Type B pancreatic cell (in vitro differentiated cells): ENCODE measurements at regions not wholly inside any gene's neighbourhood (a gene's known extent, or its start where the extent isn't known, plus 50 kb on each side); places are given as distances from the start of the nearest gene placed in this dataset.

Source experiments
- DNase-seq: peaks from one replicate; pipeline ENCODE4 v3.0.0; 2021; ENCODE audit warnings: mixed read lengths; ENCODE audit not compliant: unreplicated experiment; ENCODE audit errors: extremely low spot score
- H3K27ac Mint-ChIP-seq: 2 replicates; pipeline ENCODE4 v1.8.0; 2021; ENCODE audit warnings: mild to moderate bottlenecking, mixed read lengths
- H3K27me3 Mint-ChIP-seq: 2 replicates; pipeline ENCODE4 v1.8.0; 2021; ENCODE audit warnings: mixed read lengths
- H3K36me3 Mint-ChIP-seq: 2 replicates; pipeline ENCODE4 v1.8.0; 2021; ENCODE audit warnings: mixed read lengths
- H3K4me1 Mint-ChIP-seq: one replicate; pipeline ENCODE4 v1.8.0; 2021; ENCODE audit warnings: mixed read lengths; ENCODE audit not compliant: unreplicated experiment
- H3K4me3 Mint-ChIP-seq: 2 replicates; pipeline ENCODE4 v1.8.0; 2021; ENCODE audit warnings: mild to moderate bottlenecking, mixed read lengths
- H3K9me3 Mint-ChIP-seq: 2 replicates; pipeline ENCODE4 v1.8.0; 2021; ENCODE audit warnings: mixed read lengths
- TF ChIP-seq, protein P1 (sequence below): fragments of 200-600 bp; sonication (generic); conservative IDR thresholded peaks from 2 replicates; pipeline ENCODE4 v1.5.0; 2021; ENCODE audit warnings: antibody characterized with exemption, mild to moderate bottlenecking

DNA sequence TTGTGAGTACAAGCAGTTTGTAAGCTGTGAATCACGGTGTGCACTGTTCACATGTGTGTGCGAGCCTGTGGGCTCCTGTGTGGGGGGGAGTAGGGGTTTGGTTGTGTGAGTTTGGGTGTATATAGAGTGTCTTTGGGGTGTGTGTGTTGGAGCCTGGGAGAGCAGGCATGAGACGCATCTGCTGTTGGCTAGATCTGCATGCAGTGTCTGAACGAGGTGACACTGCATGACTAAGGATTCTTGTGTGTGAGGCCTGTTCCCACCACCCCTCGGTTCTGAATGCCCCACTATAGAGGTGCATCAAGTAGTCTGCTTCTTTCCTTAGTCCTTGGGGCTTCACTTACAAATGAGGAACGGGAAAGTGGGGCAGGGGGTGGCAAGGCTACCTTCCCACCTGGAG is 68.4 kb downstream of the MAGEF1 start:
- TF ChIP-seq, protein P1, sequence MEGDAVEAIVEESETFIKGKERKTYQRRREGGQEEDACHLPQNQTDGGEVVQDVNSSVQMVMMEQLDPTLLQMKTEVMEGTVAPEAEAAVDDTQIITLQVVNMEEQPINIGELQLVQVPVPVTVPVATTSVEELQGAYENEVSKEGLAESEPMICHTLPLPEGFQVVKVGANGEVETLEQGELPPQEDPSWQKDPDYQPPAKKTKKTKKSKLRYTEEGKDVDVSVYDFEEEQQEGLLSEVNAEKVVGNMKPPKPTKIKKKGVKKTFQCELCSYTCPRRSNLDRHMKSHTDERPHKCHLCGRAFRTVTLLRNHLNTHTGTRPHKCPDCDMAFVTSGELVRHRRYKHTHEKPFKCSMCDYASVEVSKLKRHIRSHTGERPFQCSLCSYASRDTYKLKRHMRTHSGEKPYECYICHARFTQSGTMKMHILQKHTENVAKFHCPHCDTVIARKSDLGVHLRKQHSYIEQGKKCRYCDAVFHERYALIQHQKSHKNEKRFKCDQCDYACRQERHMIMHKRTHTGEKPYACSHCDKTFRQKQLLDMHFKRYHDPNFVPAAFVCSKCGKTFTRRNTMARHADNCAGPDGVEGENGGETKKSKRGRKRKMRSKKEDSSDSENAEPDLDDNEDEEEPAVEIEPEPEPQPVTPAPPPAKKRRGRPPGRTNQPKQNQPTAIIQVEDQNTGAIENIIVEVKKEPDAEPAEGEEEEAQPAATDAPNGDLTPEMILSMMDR = no peak
- Mint-ChIP-seq H3K27ac (peak overlapping the region; percentile 45), H3K4me3 (no peak overlapping the region), H3K27me3 (peaks cover 3% of the 10 kb centered on the region), H3K9me3 (no peaks in the 10 kb centered on the region), H3K4me1 (peaks cover 38% of the 10 kb centered on the region), H3K36me3 (no peaks in the 10 kb centered on the region)
- DNase-seq = no peak

DNA sequence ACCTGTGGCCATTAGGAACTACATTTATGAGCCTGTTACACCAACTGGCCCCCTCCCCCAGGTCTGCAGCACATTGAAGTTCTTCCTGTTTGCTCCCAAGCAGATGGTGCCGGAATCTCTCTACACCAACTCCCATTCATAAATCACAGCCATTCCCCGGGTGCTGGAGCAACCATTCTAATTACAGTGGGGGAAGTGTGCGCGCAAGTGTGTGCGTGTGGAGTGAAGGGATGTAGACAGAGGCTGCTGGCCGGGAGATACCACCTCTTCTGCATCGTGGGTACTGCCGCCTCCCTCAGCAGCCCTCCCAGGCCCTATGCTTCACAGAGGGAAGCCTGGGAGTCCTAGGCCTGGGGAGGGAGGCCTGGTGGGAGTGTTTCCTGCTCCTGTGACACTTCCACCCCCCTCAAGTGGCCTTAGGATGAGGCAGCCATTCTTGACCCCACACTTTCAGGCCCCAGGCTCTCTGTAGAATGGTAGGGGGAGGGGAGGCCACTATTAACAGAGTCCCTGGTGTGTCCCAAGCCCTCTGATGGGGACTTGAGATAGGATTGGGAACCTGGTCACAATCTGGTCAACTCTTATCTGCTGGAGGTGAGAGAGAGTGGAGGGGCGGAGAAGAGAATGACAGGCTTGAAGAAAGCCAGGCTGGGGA is 69.1 kb downstream of the MAGEF1 start:
- Mint-ChIP-seq H3K27ac (peak overlapping the region; percentile 45), H3K4me3 (no peak overlapping the region), H3K9me3 (no peaks in the 10 kb centered on the region), H3K27me3 (peaks cover 3% of the 10 kb centered on the region), H3K4me1 (peaks cover 35% of the 10 kb centered on the region), H3K36me3 (no peaks in the 10 kb centered on the region)
- TF ChIP-seq, protein P1 = no peak
- no peak for DNase-seq

DNA sequence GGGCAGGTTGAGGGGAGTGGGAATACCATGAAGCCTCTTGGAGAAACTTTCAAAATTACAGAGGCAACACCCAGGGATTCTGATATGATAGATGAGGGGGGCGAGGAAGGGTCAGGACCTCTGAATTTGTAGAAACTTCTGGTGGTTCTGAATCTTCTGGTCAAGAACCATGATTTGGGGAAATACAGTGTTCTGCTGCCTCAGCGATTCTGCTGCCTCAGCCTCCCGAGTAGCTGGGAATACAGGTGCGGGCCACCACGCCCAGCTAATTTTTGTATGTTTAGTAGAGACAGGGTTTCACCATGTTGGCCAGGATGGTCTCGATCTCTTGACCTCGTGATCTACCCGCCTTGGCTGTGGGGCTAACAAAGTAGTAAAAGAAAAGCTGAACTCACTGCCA is 70.4 kb downstream of the MAGEF1 start:
- Mint-ChIP-seq H3K27ac (no peak overlapping the region), H3K4me1 (peaks cover 31% of the 10 kb centered on the region), H3K9me3 (no peaks in the 10 kb centered on the region), H3K4me3 (no peak overlapping the region), H3K36me3 (no peaks in the 10 kb centered on the region), H3K27me3 (no peaks in the 10 kb centered on the region)
- no peak for DNase-seq
- TF ChIP-seq, protein P1 = no peak

DNA sequence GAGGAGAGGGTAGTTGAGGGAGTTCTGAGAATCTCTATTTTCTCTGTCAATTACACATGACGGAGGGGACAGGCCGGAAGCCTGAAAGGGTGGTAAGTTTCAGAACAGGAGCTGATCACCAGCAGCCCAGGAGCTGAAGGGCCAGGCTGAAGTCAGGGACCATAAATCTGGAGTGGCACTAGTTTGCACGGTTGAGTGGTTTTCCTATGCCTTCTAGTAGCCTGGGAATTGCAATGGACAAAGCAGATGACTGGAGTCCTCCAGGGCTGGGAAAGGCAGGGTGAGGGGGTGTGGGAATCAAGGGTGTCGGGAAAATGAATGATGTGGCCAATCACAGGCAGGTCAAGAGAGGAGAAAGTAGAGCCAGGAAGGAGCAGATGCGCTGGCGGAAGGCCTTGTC is 72.5 kb downstream of the MAGEF1 start:
- no peak for DNase-seq
- Mint-ChIP-seq H3K27me3 (no peaks in the 10 kb centered on the region), H3K4me3 (no peak overlapping the region), H3K36me3 (no peaks in the 10 kb centered on the region), H3K27ac (no peak overlapping the region), H3K4me1 (peaks cover 39% of the 10 kb centered on the region), H3K9me3 (no peaks in the 10 kb centered on the region)
- TF ChIP-seq, protein P1 = no peak

DNA sequence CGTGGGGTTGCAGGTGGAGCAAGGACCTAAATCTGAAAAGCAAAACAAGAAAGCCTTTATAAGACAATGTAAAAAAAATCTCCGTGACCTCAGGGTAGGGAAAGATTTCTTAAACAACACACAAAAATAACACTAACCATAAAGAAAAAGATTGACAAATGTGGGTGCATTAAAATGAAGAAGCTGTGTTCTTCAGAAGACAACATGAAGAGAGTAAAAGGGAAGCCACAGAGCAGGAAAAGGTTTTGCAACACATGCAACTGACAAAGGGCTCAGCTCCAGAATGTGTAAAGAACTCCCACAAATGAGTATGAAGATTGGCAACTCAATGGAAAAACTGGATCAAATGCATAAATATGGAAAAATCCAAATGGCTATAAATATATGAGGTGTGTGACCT is 74.2 kb downstream of the MAGEF1 start:
- Mint-ChIP-seq H3K27ac (no peak overlapping the region), H3K9me3 (no peaks in the 10 kb centered on the region), H3K4me1 (peaks cover 41% of the 10 kb centered on the region), H3K4me3 (no peak overlapping the region), H3K36me3 (no peaks in the 10 kb centered on the region), H3K27me3 (no peaks in the 10 kb centered on the region)
- TF ChIP-seq, protein P1 = no peak
- DNase-seq = no peak
